ENCODE measurements at regions not wholly inside any gene's neighbourhood (a gene's known extent, or its start where the extent isn't known, plus 50 kb on each side); places are given as distances from the start of the nearest gene placed in this dataset.

- no peak overlapping the region for H3K4me3 ChIP-seq (replicated peaks; ENCODE audit: low read depth, low read length)
- no peak for DNase-seq (ENCODE audit: extremely low read depth, low read depth)
- TF ChIP-seq CTCF (IDR thresholded peaks at IDR 0.05; ENCODE audit: low read depth, low read length, missing control alignments), result no peak
Measured at GRCh38 chr1:219669042-219669441, 56.1 kb upstream of the ZC3H11B start.

- no peak for DNase-seq (ENCODE audit: extremely low read depth, low read depth)
- TF ChIP-seq CTCF (IDR thresholded peaks at IDR 0.05; ENCODE audit: low read depth, low read length, missing control alignments), result no peak
- H3K4me3 ChIP-seq (replicated peaks; ENCODE audit: low read depth, low read length), result no peak overlapping the region
Measured at GRCh38 chr1:219668446-219668845, 55.5 kb upstream of the ZC3H11B start.

- TF ChIP-seq CTCF (IDR thresholded peaks at IDR 0.05; ENCODE audit: low read depth, low read length, missing control alignments), result no peak
- DNase-seq (ENCODE audit: extremely low read depth, low read depth), result no peak
- H3K4me3 ChIP-seq (replicated peaks; ENCODE audit: low read depth, low read length), result no peak overlapping the region
Measured at GRCh38 chr1:219666242-219666641, 53.3 kb upstream of the ZC3H11B start.

GRCh38 chr1:219665089-219665488 is 52.2 kb upstream of the ZC3H11B start:
- DNase-seq (ENCODE audit: extremely low read depth, low read depth), result no peak
- no peak for TF ChIP-seq CTCF (IDR thresholded peaks at IDR 0.05; ENCODE audit: low read depth, low read length, missing control alignments)
- no peak overlapping the region for H3K4me3 ChIP-seq (replicated peaks; ENCODE audit: low read depth, low read length)

- no peak overlapping the region for H3K4me3 ChIP-seq (replicated peaks; ENCODE audit: low read depth, low read length)
- DNase-seq (ENCODE audit: extremely low read depth, low read depth), result no peak
- TF ChIP-seq CTCF (IDR thresholded peaks at IDR 0.05; ENCODE audit: low read depth, low read length, missing control alignments), result no peak
Measured at GRCh38 chr1:219664310-219665029, 51.6 kb upstream of the ZC3H11B start.

All from HFF-Myc (cell line).